NK-92 (cell line): ENCODE measurements at regions not wholly inside any gene's neighbourhood (a gene's known extent, or its start where the extent isn't known, plus 50 kb on each side); places are given as distances from the start of the nearest gene placed in this dataset.

ENCODE experiments used
- DNase-seq: peaks from one replicate; lab custom pipeline; 2025; ENCODE audit not compliant: unreplicated experiment; lab: John Stamatoyannopoulos, UW

DNA sequence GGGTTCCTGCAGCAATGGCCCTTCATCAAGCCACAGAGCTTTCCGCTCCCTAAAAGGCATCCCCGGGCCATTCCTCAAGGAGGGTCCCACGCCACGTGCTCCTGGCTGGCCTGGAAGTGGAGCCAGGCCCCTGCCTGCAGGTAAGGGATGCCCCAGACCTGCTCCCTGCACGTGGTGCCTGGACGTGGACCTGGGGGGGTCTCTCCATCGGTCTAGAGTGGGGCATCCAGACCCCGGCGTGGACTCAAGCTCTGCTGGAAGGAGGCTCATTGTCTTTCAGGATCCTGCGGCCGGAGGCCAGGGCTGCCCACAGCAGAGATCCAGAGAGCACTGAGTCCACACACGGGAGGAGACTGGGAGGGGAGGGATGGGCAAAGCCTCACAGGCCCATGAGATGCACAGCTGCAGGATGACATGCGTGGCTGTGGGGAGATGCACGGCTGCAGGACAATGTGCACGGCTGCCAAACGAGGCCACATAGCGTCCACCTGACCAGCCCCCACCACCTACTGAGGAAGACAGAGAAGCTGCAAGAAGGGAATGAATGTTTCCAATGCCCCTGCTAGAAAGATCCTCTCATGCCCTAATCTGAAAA is 236.7 kb downstream of the BRD1 start:
- DNase-seq = no peak

DNA sequence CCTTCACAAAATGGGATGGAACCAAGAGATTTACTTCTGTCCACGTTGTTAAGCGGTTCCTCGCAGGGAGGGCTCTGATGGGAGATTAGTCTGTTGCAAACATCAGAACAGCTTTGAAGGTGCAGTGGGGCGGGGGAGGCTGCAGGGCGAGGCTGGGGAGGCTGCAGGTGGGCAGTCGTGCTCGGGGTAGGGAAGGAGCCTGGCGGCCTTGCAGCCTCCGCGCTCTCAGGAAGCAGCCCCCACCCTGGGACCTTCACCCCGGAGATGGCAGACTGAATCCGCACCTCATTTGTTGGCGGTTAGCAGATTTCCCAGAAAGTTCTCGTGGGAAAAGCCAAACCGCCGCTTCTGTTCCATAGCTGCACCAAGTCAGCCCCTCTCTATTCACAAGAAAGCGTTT is 237.3 kb downstream of the BRD1 start:
- DNase-seq = no peak

- no peak for DNase-seq
Measured at GRCh38 chr22:49589811-49590210, 237.9 kb downstream of the BRD1 start.

- no peak for DNase-seq
Measured at GRCh38 chr22:49589301-49589700, 238.4 kb downstream of the BRD1 start.

DNA sequence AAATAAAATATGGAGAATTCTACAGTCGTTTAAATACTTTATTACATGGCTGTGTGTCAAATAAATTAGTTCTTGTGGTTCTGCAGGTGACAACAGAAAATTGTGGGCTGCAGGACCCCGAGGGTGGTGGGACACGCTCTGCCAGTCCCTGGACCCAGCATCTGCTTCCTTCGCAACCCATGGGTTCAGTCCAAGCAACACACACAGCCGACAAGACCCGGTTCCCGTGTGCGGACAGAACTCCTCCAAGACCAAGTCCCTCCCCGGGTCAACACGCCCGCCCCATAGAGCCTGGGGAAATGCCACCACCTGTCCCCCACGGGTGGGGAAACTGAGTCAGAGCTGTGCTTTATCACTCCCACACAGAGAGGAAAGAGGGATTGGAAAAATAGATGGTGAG is 238.9 kb downstream of the BRD1 start:
- DNase-seq = no peak

DNA sequence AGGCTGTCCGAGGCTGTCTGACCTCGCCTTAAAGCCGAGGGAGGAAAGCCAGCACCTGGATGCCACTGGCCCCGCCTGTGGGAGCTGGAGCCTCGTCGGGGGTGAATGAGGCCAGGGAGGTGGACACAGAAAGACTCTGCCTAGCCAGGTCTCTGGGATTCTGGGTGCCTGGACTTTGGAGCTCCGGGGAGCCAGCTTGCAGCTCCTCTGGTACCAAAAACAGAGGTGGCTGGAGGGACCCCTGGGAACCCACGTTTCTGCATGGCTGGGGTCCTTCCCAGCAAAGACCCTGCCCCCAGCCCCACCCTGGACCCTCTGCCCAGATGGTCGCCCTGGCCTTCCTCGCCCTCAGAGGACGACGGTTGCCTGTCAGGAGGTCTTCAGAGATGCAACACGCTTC is 239.7 kb downstream of the BRD1 start:
- no peak for DNase-seq

DNA sequence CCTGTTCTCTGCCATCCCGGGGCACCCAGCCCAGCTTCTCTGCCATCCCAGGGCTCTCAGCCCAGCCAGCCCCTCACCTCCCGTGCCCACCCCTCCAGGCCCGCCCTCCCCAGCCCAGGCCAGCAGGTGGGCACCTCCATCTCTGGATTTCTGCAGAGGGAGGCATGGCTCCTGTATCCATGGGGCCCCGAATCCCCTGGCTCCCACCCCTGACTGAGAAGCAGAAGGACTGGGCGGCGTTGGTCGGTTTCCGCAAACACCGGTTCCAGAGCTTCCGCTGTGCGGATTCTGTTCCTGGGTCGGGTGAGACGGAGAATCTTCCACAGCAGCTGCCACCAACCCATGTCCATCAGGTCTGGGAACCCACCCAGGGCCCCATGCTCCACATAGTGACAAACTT is 240.3 kb downstream of the BRD1 start:
- no peak for DNase-seq

DNA sequence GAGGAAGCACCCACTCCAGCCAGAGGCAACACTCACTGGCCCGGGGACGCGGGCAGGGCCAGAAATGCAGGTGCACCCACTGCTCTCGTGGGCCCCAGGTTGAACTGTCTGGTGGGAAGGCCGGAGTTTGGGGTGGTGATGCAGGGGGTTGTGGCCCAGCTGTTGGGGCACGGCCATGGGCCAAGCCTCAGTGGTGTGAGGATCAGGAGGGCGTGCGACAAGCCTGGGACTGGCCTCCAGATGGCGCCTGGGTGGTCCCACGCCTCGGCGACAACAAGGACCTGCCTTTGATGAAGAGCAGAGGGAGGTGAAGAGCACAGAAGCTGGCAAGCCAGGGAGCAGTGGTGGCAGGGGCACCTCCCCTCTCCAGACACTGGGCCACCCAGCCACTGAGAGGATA is 240.8 kb downstream of the BRD1 start:
- no peak for DNase-seq

- DNase-seq = no peak
Measured at GRCh38 chr22:49586244-49586748, 241.4 kb downstream of the BRD1 start.

DNA sequence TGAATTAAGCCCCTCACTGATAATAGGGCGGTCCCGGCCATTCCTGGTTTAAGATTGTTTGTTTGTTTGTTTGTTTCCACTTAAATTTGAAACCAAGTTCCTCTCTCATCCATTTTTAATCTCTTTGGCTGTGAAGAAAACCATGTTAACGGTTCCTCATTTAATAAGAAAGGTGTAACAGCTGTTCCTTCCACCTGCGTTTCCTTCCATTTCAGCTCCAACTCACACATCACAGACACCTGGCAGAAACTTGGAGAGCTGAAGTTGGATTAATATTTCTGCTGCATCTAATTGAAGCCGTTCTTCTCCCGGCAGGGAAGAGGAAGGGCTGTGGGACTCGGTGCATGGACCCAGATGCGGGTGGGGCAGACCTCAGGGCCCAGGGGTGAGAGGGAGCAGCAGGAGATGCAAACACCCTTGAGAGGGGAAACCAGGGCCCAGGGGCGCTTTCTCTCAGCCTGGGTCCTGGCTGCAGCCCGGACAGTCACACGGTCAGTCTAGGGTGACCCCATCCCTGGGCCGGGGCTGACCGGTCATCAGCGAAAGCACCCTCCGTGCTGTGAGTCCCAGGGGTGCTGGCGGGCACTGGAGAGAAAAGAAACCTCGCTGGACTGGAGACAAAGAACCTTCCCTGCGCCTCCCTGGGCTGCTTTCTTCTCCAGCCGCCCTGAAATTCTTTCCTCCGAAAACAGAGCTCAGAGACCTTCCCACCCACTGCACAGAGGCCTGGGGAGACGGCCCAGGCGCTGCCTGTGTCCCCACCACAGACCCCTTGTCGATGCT is 242.0 kb downstream of the BRD1 start:
- DNase-seq = no peak

DNA sequence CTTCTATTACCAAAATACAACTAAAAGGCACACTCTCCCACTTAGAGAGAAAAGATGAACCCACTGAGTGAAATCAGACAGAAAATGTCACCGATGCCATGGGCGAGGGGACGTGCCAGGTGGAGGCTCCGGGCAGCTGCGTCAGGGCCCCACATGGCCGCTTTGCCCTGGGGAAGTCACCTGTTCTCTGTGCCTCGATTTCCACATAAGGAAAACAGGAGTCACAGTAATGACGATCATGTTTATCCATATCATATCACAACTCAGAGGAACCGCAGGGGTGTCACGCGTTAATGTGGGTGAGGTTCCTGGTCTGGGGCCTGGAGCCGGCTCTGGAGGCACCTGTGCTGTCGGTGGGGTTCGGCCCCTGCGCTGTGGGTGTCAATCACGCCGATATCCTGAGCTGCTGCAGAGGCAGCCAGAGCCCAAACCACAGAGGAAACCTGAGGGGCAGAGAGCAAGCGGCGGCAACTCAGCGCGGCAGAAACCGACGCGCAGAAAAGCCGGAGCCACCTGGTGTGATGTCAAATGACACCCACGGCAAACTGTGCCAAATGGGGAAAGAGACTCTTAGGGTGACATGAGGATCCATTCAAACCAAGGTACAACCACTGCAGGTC is 243.7 kb downstream of the BRD1 start:
- no peak for DNase-seq

- no peak for DNase-seq
Measured at GRCh38 chr22:49583341-49583740, 244.3 kb downstream of the BRD1 start.

GRCh38 chr22:49582678-49583077 is 245.0 kb downstream of the BRD1 start:
- no peak for DNase-seq

GRCh38 chr22:49582181-49582580 is 245.5 kb downstream of the BRD1 start:
- DNase-seq = no peak

GRCh38 chr22:49580024-49580423 is 247.6 kb downstream of the BRD1 start:
- DNase-seq = no peak

DNA sequence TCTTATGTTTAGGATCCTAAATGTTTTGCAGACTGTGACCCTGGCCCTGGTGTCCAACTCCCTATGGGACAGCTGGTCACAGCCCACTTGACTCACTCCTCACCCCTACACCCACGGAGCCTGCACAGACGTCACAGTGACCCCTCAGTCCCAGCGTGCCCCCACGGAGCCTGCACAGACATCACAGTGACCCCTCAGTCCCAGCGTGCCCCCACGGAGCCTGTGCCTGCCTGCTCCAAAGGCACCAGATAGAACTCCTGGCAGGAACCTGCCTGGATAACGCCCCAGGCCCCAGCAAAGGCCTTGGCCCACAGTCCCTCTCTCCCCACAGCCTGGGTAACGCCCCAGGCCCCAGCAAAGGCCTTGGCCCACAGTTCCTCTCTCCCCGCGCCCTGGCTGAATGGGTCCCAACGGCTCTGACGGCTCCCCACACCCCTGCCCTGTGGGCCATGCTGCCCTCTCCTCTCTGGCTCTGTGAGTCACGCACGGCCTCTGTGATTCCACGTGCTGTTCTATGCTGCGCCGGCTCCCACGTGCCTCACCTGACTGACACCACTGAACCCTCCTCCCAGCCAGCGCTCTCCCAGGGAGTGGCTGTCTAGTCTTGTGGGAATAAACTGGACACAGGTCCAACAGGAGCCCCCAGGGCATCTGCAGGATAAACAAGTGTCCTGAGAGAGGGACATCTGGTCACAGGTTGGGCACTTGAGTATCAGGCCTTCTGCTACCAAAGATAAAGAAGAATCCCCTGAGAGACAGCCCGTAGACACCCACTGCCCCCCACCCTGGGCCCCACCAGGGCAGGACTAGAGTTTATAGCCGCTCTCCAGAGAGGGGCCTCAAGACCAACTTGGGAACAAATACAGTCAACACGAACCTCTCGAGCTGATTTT is 250.3 kb downstream of the BRD1 start:
- no peak for DNase-seq

DNA sequence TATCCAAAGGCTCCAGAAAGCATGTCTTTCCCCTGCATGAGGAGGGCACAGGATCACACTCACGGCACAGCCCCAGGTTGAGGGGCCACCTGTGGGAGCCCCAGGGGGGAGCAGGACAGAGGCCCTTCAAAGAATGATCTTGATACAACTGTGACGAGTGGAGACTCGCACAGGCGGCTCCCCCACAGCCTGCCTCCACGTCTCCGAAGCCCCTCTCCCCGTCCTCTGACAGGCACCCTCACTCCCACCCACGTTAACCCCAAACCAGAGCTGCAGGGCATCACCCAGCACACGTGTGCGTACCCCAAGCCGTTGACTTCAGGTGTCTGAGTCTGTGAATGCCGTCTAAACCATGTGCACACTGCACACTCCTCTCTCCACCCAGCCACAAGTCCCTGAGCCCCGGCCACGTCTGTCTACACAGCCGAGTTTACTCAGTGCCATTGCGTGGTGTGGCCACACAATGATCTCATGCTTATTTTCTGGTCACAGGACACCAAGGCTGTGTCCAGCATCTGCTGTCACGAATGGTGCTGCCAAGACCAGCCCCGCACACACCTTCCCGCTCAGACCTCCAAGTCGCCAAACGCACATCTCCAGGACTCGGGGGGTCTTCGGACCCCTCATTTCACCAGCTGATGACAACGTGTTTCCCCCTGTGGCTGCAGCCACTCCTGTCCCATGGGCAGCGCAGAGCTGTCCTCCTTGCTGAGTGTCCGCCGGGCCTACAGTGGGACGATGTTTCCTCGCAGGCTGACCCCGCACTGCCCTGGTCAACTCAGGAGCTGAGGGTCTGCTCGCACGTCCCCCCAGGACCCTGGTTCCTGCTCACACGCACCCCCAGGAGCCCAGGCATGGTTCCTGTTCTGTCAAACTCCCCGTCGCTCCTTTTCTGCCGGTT is 251.2 kb downstream of the BRD1 start:
- DNase-seq = no peak

DNA sequence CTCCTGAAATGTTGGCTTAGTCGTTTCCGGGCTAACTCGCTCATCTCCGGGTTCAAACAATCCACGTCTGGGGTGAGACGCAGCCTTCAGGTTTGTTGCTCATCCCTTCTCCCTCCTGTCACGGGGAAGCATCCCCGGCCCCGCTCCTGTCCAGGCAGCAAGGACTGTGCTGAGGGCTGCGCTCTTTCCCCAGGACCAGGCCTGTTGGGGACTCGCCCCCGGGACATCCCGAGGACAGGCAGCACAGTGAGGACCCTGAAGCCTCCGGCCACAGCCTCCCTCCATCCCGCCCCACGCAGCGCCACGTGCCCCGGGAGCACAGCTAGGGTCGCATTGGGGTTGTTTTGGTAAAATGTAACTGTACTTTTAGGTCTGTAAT is 252.0 kb downstream of the BRD1 start:
- no peak for DNase-seq

- DNase-seq = no peak
Measured at GRCh38 chr22:49574881-49575702, 252.6 kb downstream of the BRD1 start.
